Endothelial cell of umbilical vein (primary cell): ENCODE measurements at regions not wholly inside any gene's neighbourhood (a gene's known extent, or its start where the extent isn't known, plus 50 kb on each side); places are given as distances from the start of the nearest gene placed in this dataset.

Source experiments
- CTCF ChIP-seq, 2 donors: IDR thresholded peaks; 1 replicate in 1 of 2; 2 replicates in 1 of 2; pipeline ENCODE4 v1.5.1; 2011; ENCODE audit warnings: low read length in 2 of 2, mild to moderate bottlenecking in 2 of 2, moderate library complexity in 2 of 2, control low read depth in 1 of 2, inconsistent platforms in 1 of 2, low read depth in 1 of 2; ENCODE audit not compliant: insufficient read depth in 1 of 2; ENCODE audit errors: extremely low read depth in 1 of 2
- EZH2 ChIP-seq: IDR thresholded peaks from 2 replicates; pipeline ENCODE4 v1.6.1; 2012; ENCODE audit warnings: borderline replicate concordance, low read depth, mild to moderate bottlenecking, moderate library complexity, low read length, inconsistent platforms; ENCODE audit not compliant: severe bottlenecking
- FOS ChIP-seq: IDR thresholded peaks from 2 replicates; pipeline ENCODE4 v1.6.1; 2011; ENCODE audit warnings: mild to moderate bottlenecking, low read length, moderate library complexity, borderline replicate concordance; ENCODE audit not compliant: insufficient read depth
- POLR2A ChIP-seq: IDR thresholded peaks from 2 replicates; pipeline ENCODE4 v1.6.1; 2012; ENCODE audit warnings: low read depth, mild to moderate bottlenecking, control low read depth, low read length
- POLR2AphosphoS5 ChIP-seq: IDR thresholded peaks from 2 replicates; pipeline ENCODE4 v1.6.1; 2012; ENCODE audit warnings: low read depth, mild to moderate bottlenecking, control low read depth, low read length, moderate library complexity; ENCODE audit not compliant: insufficient read depth

GRCh38 chr2:41320491-41320890 is 727.3 kb upstream of the PKDCC start:
- TF ChIP-seq CTCF (IDR thresholded peaks at IDR 0.05; ENCODE audit: extremely low read depth in 1 of 2, insufficient read depth in 1 of 2, low read depth in 1 of 2, low read length in 2 of 2): no peak
- no peak for TF ChIP-seq FOS
- TF ChIP-seq EZH2: no peak
- TF ChIP-seq POLR2A: no peak
- TF ChIP-seq POLR2AphosphoS5: no peak
